SK-MEL-5 (cell line): ENCODE measurements at regions not wholly inside any gene's neighbourhood (a gene's known extent, or its start where the extent isn't known, plus 50 kb on each side); places are given as distances from the start of the nearest gene placed in this dataset.

ENCODE experiments used
- DNase-seq: peaks from one replicate; pipeline ENCODE4 v3.0.0-alpha.2; 2016; ENCODE audit warnings: low read depth, low spot score
- in situ Hi-C: cut with HindIII; loops from 2 replicates; pipeline ENCODE4 v1.10.0; 2016; ENCODE audit warnings: low sequenced_read_pairs, high pct_unique_total_duplicates, low pct_unique_long_range_greater_than_20kb

DNA sequence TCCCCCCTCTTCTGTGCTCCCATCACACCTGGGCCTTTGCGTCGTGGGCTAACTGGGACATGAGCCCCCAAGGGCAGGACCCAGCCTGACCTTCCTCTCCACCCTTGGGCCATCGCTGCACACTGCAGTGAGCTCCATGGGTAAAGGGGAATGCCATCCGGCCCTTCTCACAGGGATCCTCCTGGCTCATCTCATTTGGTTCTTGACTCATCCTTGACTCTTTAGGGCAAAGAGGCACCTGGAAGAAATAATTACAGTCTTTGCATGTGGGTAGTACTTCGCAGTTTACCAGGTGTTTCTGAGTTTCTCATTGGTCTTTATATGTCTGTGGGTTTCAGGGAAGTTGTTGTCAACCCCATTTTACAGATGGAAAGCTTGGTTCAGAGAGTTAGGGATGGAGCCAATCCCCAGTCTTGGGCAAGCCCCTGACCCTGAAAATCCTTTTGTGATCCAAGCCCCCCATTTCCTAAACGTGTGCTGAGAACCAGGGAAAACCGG, 59.3 kb upstream of the ID3 start:
- in situ Hi-C loops: no loop called here
- no peak for DNase-seq

DNA sequence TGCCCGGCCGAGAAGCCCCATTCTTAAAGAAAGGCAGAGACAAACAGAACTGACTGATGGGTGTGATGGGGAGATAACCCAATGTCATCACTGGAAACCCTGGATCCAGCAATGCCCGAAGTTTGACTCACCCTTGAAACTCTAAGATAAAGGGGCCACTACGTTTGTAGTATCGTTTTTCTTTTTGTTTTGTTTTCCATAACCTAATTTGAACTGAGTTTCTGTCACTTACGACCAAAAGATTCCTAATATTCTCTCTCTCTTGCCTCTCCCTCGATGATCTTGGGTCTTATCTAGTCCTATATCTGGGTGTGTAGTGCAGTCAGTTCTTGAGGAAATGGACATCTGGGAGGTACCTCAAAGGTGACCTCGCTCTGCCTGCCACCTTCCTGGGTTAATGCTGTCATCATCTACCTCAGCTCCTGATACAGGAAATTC, 57.8 kb upstream of the ID3 start:
- in situ Hi-C loops: no loop called here
- no peak for DNase-seq

DNA sequence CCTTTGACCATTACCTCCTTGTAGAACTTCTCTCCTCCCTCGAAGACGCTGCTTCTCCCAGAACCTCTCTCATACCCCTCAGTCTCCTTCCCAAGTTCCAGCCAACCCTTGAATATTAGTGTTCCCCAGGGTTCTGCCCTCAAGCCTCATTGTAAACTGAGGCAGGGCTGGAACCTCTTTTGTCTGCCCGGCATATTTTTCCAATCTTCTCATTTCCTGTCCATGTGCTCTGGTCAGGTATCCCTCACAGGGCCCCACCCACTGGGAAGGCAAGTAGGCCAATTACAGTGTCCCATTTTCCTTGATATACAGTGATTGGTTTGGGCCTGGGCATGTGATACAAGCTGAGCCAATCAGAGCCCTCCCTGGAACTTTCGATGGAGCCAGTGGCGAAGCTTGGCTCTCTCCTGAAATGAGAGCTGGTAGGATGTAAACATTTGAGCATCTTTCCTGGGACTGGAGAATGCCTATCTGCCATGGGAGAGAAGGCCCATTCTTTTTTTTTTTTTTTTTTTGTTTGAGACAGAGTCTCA, 57.1 kb upstream of the ID3 start:
- in situ Hi-C loops: no loop called here
- DNase-seq: no peak

DNA sequence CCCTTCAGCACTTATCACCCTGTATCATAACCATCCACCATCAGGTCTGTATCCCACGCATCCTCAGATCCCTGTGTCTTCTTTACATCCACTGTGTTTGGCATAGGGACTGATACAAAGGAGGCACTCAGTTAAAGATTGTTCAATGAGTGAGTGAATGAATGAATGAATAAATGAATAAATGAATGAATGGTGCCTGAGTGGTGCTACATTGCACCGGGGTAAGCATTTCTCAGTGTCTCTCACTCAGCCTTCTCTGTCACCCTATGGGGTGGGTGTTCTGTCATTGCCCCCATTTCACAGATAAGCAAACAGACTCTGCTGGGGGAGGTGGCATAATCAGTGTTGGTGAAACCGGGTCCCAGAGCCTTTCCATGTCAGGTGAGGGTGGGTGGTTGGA, 56.6 kb upstream of the ID3 start:
- in situ Hi-C loops: no loop called here
- no peak for DNase-seq

GRCh38 chr1:23615423-23615822, 56.1 kb upstream of the ID3 start:
- in situ Hi-C loops: no loop called here
- no peak for DNase-seq

DNA sequence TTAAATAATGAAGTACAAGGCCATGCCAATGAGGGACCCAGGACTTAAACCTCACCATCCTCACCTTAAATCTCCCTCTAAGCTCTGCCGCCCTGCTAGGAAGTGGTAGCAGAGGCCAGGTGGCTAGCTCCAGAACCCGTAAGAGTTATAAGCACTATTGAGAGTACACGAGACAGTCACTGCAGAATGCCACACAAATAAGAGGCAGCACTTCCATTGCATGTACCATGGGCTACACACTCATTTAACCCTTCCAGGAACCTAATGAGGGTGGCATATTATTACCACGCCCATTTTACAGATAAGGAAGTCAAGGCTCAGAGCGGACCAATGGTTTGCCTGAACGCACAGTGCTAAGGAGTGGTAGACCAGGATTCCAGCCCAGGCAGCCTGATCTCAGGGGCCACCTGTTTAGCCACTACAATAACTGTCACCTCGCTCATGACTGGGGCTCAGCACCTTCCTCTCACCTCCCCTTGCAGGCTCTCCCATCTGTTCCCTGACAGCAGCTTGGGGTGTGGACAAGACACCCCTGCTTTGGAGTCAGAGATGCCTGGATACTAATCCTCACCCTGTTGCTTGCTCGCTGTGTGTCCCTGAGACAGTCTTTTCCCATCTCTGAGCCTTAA, 54.8 kb upstream of the ID3 start:
- in situ Hi-C loops: no loop called here
- DNase-seq: no peak

- in situ Hi-C loops: no loop called here
- no peak for DNase-seq
Measured at GRCh38 chr1:23613191-23614031, 54.1 kb upstream of the ID3 start.

GRCh38 chr1:23611601-23612327, 52.5 kb upstream of the ID3 start:
- in situ Hi-C loops: no loop called here
- no peak for DNase-seq

GRCh38 chr1:23610677-23611076, 51.4 kb upstream of the ID3 start:
- in situ Hi-C loops: no loop called here
- no peak for DNase-seq

DNA sequence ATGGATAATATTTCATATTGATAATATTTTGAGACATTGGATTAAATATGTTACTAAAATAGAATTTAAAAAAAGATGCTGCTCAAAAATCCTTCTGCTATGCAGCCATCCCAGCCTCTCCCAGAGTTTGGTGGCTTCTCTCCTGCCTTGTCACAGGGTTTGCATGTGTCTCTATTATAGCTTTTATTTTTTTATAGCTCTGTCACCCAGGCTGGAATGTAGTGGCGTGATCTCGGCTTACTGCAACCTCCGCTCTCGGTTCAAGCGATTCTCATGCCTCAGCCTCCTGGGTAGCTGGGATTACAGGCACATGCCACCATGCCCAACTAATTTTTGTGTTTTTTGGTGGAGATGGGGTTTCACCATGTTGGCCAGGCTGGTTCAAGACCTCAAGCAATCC, 50.7 kb upstream of the ID3 start:
- DNase-seq: no peak
- in situ Hi-C loops: no loop called here
